ENCODE measurements at regions not wholly inside any gene's neighbourhood (a gene's known extent, or its start where the extent isn't known, plus 50 kb on each side); places are given as distances from the start of the nearest gene placed in this dataset.

DNA sequence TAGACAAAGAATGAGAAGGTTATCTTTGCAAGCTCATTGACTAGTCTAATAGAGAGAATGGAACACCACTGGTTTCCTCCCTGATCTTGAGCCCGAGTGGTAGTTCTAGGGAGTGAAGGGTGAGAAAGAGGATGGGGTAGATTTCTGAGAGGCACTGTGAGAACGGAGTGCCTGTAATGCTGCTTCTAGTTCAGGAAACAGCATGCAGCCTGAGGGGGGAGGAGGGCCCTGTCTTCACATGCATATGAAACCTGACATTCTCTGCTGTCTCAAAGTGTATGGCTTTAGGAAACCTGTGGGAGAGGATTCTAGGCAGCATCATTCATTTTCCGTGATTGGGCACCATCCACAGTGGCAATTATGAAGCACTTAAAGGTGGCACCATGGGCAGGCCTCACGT, 259.4 kb upstream of the MAN1A1 start:
- TF ChIP-seq, protein P1, sequence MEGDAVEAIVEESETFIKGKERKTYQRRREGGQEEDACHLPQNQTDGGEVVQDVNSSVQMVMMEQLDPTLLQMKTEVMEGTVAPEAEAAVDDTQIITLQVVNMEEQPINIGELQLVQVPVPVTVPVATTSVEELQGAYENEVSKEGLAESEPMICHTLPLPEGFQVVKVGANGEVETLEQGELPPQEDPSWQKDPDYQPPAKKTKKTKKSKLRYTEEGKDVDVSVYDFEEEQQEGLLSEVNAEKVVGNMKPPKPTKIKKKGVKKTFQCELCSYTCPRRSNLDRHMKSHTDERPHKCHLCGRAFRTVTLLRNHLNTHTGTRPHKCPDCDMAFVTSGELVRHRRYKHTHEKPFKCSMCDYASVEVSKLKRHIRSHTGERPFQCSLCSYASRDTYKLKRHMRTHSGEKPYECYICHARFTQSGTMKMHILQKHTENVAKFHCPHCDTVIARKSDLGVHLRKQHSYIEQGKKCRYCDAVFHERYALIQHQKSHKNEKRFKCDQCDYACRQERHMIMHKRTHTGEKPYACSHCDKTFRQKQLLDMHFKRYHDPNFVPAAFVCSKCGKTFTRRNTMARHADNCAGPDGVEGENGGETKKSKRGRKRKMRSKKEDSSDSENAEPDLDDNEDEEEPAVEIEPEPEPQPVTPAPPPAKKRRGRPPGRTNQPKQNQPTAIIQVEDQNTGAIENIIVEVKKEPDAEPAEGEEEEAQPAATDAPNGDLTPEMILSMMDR (IDR thresholded peaks at IDR 0.05; ENCODE audit: low read depth, low read length, missing control alignments), result no peak
- Histone ChIP-seq H3K4me3 (ENCODE audit: low read depth, low read length) (no peak overlapping the region), H3K27ac (no peak overlapping the region), H3K27me3 (replicated peaks) (no peaks in the 10 kb centered on the region), H3K36me3 (replicated peaks) (no peaks in the 10 kb centered on the region)
- in situ Hi-C loops (cut with HindIII; ENCODE audit: low pct_ligation_motif_present, low sequenced_read_pairs), result no loop called here
- DNase-seq, result no peak

DNA sequence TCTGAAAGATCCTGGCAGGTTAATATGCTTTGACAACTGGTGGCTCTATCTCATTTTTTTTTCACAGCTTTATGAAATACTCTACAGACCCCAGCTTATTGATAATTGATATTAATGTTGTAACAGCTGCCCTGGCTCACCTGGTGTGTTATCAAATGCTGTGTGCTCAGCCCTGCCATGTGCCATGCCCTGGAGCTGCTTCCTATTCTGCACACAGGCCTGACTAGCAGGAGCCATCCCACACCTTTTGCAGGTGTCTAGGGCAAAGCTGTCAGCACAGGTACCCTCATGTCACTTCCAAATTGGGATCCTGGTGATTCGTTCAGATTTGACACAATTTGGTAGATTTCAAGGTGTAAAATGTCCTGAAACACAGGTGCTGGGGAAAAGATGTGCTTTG, 254.6 kb upstream of the MAN1A1 start:
- Histone ChIP-seq H3K27me3 (replicated peaks) (no peaks in the 10 kb centered on the region), H3K4me3 (ENCODE audit: low read depth, low read length) (no peak overlapping the region)
- in situ Hi-C loops (cut with HindIII; ENCODE audit: low pct_ligation_motif_present, low sequenced_read_pairs), result no loop called here

DNA sequence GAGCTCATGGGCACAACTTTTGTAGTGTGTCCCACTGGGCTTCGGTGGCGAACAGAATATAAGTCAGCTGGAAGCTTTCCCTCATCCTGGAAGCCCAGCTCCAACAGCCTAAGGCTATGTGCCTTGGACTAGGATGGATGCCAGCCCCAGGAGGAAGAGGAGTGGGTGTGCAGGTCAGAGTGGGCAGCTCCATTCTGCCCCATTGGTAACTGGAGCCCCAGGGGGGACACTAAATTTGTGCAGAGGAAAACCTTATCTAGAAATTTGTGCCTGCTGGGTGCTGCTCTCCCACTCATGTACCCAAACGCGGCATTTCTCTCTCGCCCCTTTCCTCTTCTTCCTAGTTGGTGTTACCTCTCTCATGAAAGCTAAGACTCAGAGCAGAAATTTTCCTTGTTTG, 253.9 kb upstream of the MAN1A1 start:
- Histone ChIP-seq H3K27ac (no peak overlapping the region), H3K4me3 (ENCODE audit: low read depth, low read length) (no peak overlapping the region)
- in situ Hi-C loops (cut with HindIII; ENCODE audit: low pct_ligation_motif_present, low sequenced_read_pairs), result no loop called here

More for the DNA sequence above, 254.6 kb upstream of the MAN1A1 start:
- no peak overlapping the region for H3K27ac ChIP-seq
- TF ChIP-seq, protein P1 (IDR thresholded peaks at IDR 0.05; ENCODE audit: low read depth, low read length, missing control alignments), result no peak
- no peak for DNase-seq
- no peaks in the 10 kb centered on the region for H3K36me3 ChIP-seq (replicated peaks)

DNA sequence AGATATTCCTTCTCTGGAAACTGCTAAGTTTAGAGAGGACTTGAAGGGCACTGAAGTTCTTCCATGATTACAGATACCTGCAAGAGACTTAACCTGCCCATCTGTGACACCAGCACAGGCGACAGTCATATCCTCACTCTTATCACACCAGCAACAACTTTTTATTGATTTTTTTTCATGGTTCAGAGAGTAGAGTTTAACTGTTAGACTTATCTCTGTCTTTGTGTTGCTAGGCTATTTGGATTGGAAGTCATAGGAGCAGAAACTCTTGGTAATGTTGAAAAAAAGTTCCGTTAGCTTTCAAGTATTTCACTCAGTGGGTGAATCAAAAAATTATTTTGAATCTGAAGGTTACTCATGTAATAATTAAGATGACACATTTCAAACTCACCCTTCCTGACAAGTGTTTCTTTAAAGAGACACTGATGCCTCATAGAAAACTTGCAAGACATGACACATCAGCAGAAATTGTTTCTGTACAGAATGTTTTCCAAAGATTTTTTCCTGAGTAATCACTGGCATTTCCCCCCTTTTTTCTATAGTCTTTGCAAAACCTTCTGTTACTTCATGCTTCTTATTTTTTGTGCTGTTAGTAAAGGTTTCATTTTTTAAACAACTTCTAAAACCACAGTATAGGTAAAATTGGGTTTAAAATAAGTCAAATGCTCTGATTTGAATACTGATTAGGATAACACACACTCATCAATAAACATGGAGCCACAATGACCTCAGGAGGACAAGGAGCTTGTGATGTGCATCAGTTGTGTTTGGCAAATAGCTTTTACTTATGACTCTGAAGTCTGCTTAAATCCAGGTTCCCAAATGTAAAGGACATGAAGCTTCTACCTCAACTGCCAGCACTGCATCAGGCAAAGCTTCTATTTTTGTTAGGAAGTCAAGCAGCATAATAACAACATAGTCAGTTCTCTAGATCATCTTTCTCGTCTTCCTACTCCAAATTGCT, 252.9 kb upstream of the MAN1A1 start:
- Histone ChIP-seq H3K27me3 (replicated peaks) (no peaks in the 10 kb centered on the region), H3K27ac (no peak overlapping the region), H3K4me3 (ENCODE audit: low read depth, low read length) (no peak overlapping the region), H3K36me3 (replicated peaks) (no peaks in the 10 kb centered on the region)
- in situ Hi-C loops (cut with HindIII; ENCODE audit: low pct_ligation_motif_present, low sequenced_read_pairs), result no loop called here
- TF ChIP-seq, protein P1 (IDR thresholded peaks at IDR 0.05; ENCODE audit: low read depth, low read length, missing control alignments), result no peak
- DNase-seq, result no peak

More for the DNA sequence above, 253.9 kb upstream of the MAN1A1 start:
- TF ChIP-seq, protein P1 (IDR thresholded peaks at IDR 0.05; ENCODE audit: low read depth, low read length, missing control alignments), result no peak
- no peak for DNase-seq
- Histone ChIP-seq H3K27me3 (replicated peaks) (no peaks in the 10 kb centered on the region), H3K36me3 (replicated peaks) (no peaks in the 10 kb centered on the region)

DNA sequence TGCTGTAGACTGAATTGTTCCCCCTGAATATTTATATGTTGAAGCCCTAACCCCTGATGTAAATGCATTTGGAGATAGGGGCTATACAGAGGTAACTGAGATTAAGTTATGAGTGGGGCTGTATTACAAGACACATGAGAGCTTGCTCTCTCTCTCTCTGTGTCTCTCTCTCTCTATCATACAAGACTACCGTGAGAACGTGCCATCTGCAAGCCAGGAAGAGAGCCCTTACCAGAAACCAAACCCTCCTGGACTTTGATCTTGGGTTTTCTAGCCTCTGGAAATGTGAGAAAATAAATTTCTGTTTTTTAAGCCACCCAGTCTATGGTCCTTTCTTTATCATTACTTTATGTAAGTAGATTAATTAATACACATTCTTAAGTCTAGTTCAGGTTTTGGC, 249.3 kb upstream of the MAN1A1 start:
- TF ChIP-seq, protein P1 (IDR thresholded peaks at IDR 0.05; ENCODE audit: low read depth, low read length, missing control alignments), result no peak
- DNase-seq, result no peak
- H3K27me3 ChIP-seq (replicated peaks), result no peaks in the 10 kb centered on the region
- in situ Hi-C loops (cut with HindIII; ENCODE audit: low pct_ligation_motif_present, low sequenced_read_pairs), result no loop called here
- H3K4me3 ChIP-seq (ENCODE audit: low read depth, low read length), result no peak overlapping the region
- no peak overlapping the region for H3K27ac ChIP-seq
- H3K36me3 ChIP-seq (replicated peaks), result no peaks in the 10 kb centered on the region

All from brain microvascular endothelial cell (primary cell).